Neutrophil (primary cell): ENCODE measurements at regions not wholly inside any gene's neighbourhood (a gene's known extent, or its start where the extent isn't known, plus 50 kb on each side); places are given as distances from the start of the nearest gene placed in this dataset.
"Not testable (repeated sequence)": the region's sequence is repeated elsewhere in the genome, so short reads cannot be mapped to it uniquely, and the experiment has no call there.

Experiments
- H3K27ac ChIP-seq: fragments of 200-600 bp; sonication (generic); 2 replicates; pipeline ENCODE4 v1.5.1; 2016; ENCODE audit warnings: mild to moderate bottlenecking, moderate library complexity
- H3K27me3 ChIP-seq: fragments of 200-600 bp; sonication (generic); 2 replicates; pipeline ENCODE4 v1.6.0; 2016; ENCODE audit warnings: mild to moderate bottlenecking
- H3K36me3 ChIP-seq: fragments of 200-600 bp; sonication (generic); 2 replicates; pipeline ENCODE4 v1.5.1; 2017
- H3K4me1 ChIP-seq, 2 experiments: fragments of 200-600 bp in 1 of 2; sonication (generic) in 1 of 2; 1 replicate in 1 of 2; 2 replicates in 1 of 2; pipeline versions ENCODE4 v1.5.1 to v1.6.1; 2013 to 2016; ENCODE audit warnings: low read depth in 1 of 2, low read length in 1 of 2, mild to moderate bottlenecking in 1 of 2, moderate library complexity in 1 of 2; ENCODE audit not compliant: control insufficient read depth in 1 of 2, insufficient read depth in 1 of 2
- H3K4me3 ChIP-seq, 2 experiments: fragments of 200-600 bp in 1 of 2; sonication (generic) in 1 of 2; 1 replicate in 1 of 2; 2 replicates in 1 of 2; pipeline ENCODE4 v1.5.1; 2013 to 2016; ENCODE audit warnings: low read depth in 1 of 2, low read length in 1 of 2, mild to moderate bottlenecking in 1 of 2, moderate library complexity in 1 of 2
- H3K9me3 ChIP-seq: fragments of 200-600 bp; sonication (generic); 2 replicates; pipeline ENCODE4 v1.5.1; 2016
- TF ChIP-seq, protein P1 (sequence below): fragments of 200-600 bp; sonication (generic); IDR thresholded peaks from 2 replicates; pipeline ENCODE4 v1.5.1; 2016; ENCODE audit warnings: antibody characterized with exemption

DNA sequence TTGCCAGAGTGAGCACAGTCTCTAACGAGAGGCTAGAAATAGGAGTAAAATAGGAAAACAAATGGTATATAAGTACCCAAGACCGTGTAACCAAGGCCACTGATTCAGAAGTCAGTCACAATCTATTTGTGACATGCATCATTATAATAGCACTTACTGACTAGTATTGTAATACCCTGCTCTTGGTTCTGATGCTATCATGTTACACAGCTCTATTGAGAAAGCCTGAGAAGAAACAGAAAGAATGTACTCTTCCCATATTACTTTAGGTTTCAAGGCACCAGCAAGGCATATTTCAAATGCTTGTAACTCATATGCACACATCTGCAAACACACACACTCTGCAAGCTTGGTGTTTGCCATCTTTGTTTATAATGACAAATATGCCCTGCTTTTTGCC lies 746.4 kb downstream of the SLC4A3 start:
- H3K4me3 ChIP-seq: no peak overlapping the region
- H3K27me3 ChIP-seq: no peaks in the 10 kb centered on the region
- H3K27ac ChIP-seq: no peak overlapping the region
- no peaks in the 10 kb centered on the region for H3K4me1 ChIP-seq
- H3K9me3 ChIP-seq: no peaks in the 10 kb centered on the region
- TF ChIP-seq, protein P1, sequence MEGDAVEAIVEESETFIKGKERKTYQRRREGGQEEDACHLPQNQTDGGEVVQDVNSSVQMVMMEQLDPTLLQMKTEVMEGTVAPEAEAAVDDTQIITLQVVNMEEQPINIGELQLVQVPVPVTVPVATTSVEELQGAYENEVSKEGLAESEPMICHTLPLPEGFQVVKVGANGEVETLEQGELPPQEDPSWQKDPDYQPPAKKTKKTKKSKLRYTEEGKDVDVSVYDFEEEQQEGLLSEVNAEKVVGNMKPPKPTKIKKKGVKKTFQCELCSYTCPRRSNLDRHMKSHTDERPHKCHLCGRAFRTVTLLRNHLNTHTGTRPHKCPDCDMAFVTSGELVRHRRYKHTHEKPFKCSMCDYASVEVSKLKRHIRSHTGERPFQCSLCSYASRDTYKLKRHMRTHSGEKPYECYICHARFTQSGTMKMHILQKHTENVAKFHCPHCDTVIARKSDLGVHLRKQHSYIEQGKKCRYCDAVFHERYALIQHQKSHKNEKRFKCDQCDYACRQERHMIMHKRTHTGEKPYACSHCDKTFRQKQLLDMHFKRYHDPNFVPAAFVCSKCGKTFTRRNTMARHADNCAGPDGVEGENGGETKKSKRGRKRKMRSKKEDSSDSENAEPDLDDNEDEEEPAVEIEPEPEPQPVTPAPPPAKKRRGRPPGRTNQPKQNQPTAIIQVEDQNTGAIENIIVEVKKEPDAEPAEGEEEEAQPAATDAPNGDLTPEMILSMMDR: no peak
- H3K36me3 ChIP-seq: no peaks in the 10 kb centered on the region

DNA sequence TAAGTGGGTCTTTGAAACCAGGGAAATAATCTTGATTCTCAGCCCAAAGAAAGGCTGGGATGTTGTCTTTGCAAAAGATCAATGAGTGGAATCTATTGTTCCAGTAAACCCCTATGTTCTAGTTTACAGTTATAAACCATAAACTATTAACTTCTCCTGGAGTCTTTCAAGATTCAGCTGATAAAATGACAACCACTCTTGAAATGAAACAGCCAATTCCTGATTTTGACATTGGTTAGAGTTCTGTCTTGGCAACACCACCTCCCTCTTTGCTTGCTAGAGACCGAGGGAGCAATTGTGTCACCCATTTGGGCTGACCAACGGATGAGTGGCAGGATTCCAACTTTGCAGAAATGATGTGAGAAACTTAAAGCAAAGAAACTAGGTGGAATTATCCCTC lies 746.9 kb downstream of the SLC4A3 start:
- TF ChIP-seq, protein P1: no peak
- no peaks in the 10 kb centered on the region for H3K27me3 ChIP-seq
- H3K4me3 ChIP-seq: no peak overlapping the region
- no peaks in the 10 kb centered on the region for H3K9me3 ChIP-seq
- no peak overlapping the region for H3K27ac ChIP-seq
- no peaks in the 10 kb centered on the region for H3K36me3 ChIP-seq
- no peaks in the 10 kb centered on the region for H3K4me1 ChIP-seq

DNA sequence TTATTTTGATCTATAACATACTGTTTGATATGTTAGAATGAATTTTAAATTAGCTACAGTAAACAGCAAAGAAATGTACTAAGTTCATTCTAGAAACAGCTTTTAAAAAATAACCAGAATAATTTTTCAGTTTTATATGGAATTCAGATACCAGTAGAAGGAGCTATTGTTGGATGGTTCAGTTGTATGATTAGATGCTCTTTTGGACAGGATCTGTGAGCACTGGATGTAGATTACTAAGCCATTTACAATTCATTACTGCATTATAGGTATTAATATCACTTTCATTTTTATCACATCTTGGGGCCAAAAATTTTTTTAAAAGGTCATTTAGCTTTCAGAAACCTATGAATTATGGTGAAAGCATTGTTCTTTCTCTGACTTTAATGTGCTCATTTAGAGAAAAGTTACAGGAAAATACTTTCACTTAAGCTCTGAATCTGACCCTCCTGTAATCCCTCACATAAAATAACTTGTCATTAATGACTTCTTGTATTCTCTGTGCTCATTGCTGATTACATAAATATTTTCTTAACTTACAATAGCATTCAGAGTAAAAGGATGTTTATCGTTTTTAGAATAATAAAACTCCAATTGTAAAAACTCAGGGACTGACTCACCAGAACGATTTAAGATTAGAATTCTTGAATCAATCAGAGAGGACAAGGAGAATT lies 750.2 kb downstream of the SLC4A3 start:
- Histone ChIP-seq H3K27ac (no peak overlapping the region), H3K4me1 (no peaks in the 10 kb centered on the region), H3K36me3 (no peaks in the 10 kb centered on the region), H3K4me3 (no peak overlapping the region), H3K9me3 (no peaks in the 10 kb centered on the region), H3K27me3 (no peaks in the 10 kb centered on the region)
- TF ChIP-seq, protein P1: no peak

DNA sequence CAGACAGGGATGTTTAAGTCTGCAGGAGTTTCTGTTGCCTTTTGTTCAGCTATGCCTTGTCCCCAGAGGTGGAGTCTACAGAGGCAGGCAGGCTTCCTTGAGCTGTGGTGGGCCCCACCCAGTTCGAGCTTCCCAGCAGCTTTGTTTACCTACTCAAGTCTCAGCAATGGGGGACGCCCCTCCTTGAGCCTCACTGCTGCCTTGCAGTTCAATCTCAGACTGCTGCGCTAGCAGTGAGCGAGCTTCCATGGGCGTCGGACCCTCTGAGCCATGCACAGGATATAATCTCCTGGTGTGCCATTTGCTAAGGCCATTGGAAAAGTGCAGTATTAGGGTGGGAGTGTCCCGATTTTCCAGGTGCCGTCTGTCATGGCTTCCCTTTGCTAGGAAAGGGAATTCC lies 760.3 kb downstream of the SLC4A3 start:
- H3K27ac ChIP-seq, H3K36me3 ChIP-seq, H3K27me3 ChIP-seq, H3K9me3 ChIP-seq, H3K4me3 ChIP-seq, H3K4me1 ChIP-seq: not testable (repeated sequence)

DNA sequence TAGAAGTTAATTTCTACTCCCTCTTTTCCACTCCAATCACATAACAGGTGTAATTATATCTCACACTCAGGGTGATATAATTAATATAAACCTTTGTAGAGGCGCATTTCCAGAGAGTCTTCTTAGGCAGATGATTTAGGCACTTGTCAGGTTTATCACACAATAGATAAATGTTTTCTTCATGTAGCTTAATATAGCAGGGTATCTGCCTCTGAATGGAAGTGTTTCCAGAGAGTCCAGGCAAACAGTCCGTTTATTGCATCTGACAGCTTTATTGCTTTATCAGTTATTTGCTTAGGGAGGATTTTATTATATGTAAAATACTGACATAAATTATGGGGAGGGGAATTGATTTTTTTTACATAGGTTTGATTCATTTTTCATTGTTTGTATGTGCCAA lies 766.3 kb downstream of the SLC4A3 start:
- Histone ChIP-seq H3K36me3 (no peaks in the 10 kb centered on the region), H3K4me3 (no peak overlapping the region), H3K27me3 (no peaks in the 10 kb centered on the region), H3K9me3 (no peaks in the 10 kb centered on the region), H3K27ac (no peak overlapping the region), H3K4me1 (no peaks in the 10 kb centered on the region)
- TF ChIP-seq, protein P1: no peak

DNA sequence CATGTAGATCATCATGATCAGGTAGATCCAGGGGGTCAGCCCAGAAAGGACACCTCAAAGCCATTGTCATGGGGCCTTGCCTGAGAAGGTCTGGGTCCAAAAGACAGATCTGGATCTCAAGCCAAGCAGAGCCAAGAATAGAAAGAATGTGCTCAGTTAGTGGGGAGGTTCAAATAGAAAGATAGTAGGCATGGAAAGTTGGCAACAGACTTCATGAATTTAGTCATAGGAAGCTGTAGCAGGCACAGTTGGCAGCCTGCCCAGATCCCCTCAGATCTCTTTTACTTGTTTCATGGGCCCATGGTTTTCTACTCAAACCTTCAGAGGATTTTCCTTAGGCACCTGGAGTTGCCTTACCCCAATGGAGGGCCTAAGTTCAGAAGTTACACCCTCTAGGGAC lies 767.0 kb downstream of the SLC4A3 start:
- H3K9me3 ChIP-seq: no peaks in the 10 kb centered on the region
- no peak overlapping the region for H3K27ac ChIP-seq
- H3K4me3 ChIP-seq: no peak overlapping the region
- H3K4me1 ChIP-seq: no peaks in the 10 kb centered on the region
- TF ChIP-seq, protein P1: no peak
- no peaks in the 10 kb centered on the region for H3K27me3 ChIP-seq
- no peaks in the 10 kb centered on the region for H3K36me3 ChIP-seq
